Dermis microvascular lymphatic vessel endothelial cell (primary cell): ENCODE measurements at regions not wholly inside any gene's neighbourhood (a gene's known extent, or its start where the extent isn't known, plus 50 kb on each side); places are given as distances from the start of the nearest gene placed in this dataset.
"Not testable (repeated sequence)": the region's sequence is repeated elsewhere in the genome, so short reads cannot be mapped to it uniquely, and the experiment has no call there.

Source experiments
- DNase-seq, 2 donors: peaks; one replicate each; pipeline versions ENCODE4 v3.0.0 to v3.0.0-alpha.2; 2010; ENCODE audit warnings: low read depth in 2 of 2

DNA sequence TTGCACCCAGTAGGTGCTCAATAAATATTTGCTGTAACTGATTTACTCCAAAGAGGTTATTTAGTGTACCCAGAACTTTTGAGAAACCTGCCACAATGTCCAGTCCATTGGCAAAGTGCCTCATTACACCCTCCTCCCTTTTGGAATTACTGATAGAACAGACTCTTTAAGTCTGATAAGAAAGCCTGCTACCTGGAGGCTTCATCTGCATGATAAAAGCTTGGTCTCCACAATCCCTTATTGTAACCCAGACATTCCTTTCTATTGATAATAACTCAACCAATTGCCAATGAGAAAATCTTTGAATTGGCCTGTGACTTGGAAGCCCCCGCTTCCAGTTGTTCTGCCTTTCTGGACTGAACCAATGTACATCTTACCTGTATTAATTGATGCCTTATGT, 127.0 kb upstream of the FOXN2 start:
- no peak for DNase-seq

DNA sequence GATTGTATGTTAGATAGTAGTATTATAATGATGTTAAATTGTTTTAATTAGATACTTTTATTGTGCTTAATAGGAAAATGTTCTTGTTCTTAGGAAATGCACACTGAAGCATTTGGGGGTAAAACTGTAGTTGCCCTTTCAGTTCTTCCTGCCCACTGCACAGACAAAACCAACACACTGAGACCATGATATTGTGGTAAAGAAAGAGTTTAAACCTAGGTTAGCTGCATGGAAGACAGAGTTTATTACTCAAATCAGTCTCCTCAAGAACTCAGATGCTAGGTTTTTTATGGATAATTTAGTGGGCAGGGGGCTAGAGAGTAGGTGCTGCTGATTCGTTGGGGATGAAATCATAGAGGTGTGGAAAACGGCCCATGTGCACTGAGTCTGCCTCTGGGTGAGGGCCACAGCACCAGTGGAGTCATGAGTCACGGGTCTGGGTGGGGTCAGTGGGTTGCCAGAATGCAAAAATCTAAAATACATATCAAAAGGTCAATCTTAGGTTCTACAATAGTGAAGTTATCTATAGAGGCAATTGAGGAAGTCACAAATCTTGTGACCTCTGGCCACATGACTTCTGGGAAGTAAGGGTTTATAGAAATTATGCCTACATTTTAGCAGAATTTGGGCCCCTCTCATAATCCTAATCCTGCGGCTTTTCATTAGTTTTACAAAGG, 124.8 kb upstream of the FOXN2 start:
- DNase-seq: no peak

GRCh38 chr2:48190230-48190629, 124.3 kb upstream of the FOXN2 start:
- no peak for DNase-seq

GRCh38 chr2:48194641-48195040, 119.8 kb upstream of the FOXN2 start:
- no peak for DNase-seq

DNA sequence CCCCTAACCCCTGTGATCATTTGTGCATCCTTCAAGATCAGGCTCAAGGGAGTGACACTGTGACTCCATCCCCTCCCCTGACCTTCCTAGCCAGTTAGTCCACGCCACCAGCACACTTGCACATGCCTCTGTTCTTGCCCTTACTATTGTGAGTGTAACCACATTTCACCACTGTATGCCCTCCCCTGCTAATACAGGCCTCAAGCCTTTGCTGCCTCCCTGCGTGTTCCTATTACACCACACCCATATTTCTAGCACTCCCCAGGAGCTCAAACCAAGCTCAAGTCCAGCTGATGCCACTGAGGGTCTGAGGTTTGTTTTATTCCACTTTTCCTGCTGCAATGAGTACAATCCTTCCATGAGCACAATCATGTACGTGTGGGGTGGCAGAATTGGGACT, 119.3 kb upstream of the FOXN2 start:
- DNase-seq: no peak

DNA sequence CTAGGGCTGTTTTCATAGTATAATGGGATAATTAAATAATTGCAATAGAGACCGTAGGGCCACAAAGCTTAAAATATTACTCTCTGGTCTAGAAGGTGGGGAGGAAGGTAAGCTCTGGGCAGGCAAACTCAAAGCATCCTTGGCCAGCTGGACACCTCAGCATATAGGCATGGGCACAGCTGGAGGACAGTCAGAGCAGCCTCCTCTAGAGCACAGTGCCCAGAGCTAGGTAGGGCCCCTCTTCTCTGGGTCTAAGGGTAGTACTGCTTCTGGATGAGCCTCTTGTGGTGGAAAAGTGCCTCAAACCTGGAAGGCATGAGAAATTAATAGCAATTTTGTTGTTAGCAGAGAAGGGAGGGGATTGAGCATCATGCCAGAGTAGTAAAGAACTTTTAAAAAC, 116.9 kb upstream of the FOXN2 start:
- DNase-seq: no peak

DNA sequence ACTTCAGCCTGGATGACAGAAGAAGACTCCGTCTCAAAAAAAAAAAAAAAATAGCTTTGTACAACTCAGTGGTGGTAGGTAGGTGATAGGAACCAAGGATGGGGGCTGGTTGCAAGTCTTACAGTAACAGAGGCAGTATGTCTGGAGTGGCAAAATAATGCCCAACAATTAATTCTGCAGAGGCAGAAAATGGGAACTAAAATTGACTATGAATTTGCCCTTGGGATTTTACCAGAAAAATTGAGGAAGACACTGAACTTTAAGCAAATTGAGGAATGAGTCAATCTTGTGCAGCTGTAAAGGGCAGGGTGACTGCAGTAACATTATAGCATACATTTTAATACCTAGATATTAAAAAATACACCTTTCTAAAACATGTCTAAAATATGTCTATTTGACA, 116.1 kb upstream of the FOXN2 start:
- no peak for DNase-seq

DNA sequence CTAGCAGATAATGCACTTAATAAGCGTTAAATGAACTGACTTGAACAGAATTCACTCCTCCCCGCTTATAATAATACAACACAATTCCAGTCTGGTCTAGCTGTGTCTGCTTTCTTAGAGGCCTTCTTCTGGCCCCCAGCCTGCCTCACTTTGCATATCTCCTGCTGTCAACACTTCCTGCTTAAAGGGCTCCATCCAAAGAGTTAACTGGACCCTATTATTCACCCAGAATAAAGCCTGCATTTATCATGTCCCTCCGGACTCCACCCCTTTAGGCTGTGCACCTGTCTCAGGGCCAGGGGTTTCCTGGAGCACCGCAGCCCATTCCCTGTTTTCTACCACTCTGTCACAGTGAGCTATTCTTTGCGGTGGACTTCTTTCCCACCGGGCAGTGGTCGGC, 115.4 kb upstream of the FOXN2 start:
- DNase-seq: no peak

DNA sequence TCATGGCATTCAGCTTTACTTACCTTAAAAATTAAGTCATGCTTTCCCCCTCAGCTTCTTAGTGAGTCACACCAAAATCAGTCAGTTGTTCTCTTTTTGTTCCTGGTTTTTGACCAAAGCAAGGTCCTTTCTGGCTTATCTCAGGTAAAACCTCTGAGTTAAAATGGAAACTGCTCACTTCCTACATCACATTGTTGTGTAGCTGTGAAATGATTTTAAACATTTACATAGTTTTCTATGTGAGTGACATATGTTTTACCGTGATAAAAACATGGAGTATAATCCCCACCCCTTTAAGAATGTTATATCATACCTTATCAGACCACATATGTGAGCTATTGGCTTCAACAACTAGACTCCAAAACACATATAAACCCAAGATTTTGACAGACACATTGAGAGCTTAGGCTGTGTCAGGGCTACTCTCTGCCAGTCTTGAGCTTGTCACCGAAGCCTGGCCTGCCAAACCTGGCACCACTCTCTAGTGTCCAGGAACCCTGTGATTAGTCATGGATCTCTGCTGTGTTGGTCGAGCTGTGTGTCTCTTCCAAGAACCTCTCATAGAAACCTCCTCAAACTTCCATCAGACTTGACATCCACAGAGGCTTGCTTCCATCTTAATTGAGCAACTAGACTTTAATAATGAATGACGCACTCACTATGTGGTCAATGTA, 113.7 kb upstream of the FOXN2 start:
- no peak for DNase-seq

GRCh38 chr2:48201435-48201834, 113.0 kb upstream of the FOXN2 start:
- DNase-seq: not testable (repeated sequence)

- no peak for DNase-seq
Observed at GRCh38 chr2:48202863-48203642, 111.4 kb upstream of the FOXN2 start.

GRCh38 chr2:48203668-48204067, 110.8 kb upstream of the FOXN2 start:
- no peak for DNase-seq

DNA sequence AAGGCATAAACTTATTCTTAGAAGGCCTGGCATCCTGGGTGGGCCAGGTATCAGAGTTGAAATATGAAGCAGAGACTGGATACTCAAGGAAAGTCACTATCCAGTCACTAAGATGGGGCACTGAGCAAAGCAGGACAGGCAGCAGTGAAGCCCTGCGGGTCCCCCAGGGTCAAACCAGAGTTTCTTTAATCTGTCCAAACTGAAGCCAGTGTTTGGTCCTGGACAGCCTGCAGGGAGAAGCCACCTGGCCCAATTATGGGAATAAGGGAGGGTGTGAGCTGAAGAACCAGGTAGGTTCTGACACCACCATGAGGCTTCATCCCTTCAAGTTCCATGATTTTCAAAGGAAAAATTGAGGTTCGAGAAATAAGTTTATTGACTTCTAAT, 109.7 kb upstream of the FOXN2 start:
- no peak for DNase-seq

DNA sequence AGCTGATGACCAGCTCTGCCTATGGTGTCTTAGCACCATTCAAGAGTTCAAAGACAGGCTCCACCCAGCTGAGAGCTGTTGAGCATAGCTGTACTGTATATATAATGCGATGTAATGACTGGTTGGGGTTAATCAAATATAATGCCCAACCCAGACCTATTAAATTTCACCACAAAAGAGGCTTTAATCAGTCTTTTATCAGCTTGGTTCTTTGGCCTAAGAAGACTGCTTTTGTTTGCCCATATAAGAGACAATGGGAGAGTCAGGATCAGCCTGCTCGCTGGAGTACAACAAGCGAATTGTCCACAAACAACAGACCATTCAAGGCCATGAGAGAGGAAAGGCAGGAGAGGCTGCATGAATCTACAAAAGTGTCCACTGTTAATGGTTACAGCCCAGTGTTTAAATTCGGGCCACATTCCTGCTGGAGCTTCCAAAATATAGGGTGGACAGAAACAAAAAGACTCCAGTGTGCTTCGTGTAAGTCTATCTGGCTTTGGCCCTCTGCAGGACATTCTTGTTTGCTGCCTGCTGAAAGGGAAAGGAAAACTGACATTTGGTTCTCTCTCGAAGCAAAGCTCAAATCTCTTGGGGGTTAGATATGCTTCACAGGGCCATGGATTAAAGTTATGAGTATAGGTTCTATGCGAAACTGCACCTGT, 109.2 kb upstream of the FOXN2 start:
- DNase-seq: no peak

DNA sequence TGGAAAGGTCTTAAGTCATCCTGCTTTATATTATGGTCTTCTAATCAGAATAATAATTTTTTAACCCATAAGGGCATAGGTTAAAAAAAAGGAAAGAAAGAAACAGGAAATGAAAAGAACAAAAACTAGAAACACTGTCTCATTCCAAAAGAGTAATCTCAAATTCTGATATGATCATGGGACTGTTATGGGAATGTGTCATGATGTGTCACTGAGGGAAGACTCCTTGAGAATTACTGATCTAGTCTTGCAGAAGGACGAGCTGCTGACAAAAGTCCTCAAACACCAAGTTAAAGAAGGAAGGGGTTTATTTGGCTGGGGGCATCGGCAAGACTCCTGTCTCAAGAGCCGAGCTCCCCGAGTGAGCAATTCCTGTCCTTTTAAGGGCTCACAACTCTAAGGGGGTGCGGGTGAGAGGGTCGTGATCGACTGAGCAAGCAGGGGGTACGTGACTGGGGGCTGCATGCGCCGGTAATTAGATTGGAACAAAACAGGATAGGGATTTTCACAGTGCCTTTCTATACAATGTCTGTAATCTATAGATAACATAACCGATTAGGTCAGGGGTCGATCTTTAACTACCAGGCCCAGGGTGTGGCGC, 108.3 kb upstream of the FOXN2 start:
- not testable (repeated sequence) for DNase-seq

GRCh38 chr2:48207201-48207641, 107.3 kb upstream of the FOXN2 start:
- DNase-seq: no peak

DNA sequence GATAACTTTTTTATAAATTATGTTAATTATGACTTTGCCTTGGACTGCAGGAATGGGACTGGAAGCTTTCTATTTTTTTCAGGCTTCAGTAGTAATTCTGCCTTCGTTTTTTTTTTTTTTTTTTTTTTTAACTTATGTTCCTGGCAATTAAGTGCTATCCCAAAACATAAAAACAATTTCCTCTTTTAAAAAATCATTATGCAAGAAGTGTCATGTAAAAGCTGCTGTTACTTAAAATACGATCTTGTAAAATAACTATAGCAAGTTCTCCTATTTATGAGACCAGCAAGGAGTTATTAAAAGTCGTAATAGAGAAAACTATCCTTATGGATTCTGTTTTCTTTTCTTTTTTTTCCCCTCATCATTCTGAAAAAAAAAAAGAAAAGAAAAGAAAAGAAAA, 106.6 kb upstream of the FOXN2 start:
- DNase-seq: no peak

GRCh38 chr2:48209214-48209885, 105.1 kb upstream of the FOXN2 start:
- DNase-seq: peak in 1 of 2 donors; percentile 52

GRCh38 chr2:48210189-48210588, 104.3 kb upstream of the FOXN2 start:
- no peak for DNase-seq

- no peak for DNase-seq
Observed at GRCh38 chr2:48213646-48214045, 100.8 kb upstream of the FOXN2 start.

GRCh38 chr2:48218169-48218568, 96.3 kb upstream of the FOXN2 start:
- no peak for DNase-seq
